Neutrophil (primary cell): ENCODE measurements at regions not wholly inside any gene's neighbourhood (a gene's known extent, or its start where the extent isn't known, plus 50 kb on each side); places are given as distances from the start of the nearest gene placed in this dataset.

Source experiments
- H3K27ac ChIP-seq: fragments of 200-600 bp; sonication (generic); 2 replicates; pipeline ENCODE4 v1.5.1; 2016; ENCODE audit warnings: mild to moderate bottlenecking, moderate library complexity
- H3K27me3 ChIP-seq: fragments of 200-600 bp; sonication (generic); 2 replicates; pipeline ENCODE4 v1.6.0; 2016; ENCODE audit warnings: mild to moderate bottlenecking
- H3K36me3 ChIP-seq: fragments of 200-600 bp; sonication (generic); 2 replicates; pipeline ENCODE4 v1.5.1; 2017
- H3K4me1 ChIP-seq, 2 experiments: fragments of 200-600 bp in 1 of 2; sonication (generic) in 1 of 2; 1 replicate in 1 of 2; 2 replicates in 1 of 2; pipeline versions ENCODE4 v1.5.1 to v1.6.1; 2013 to 2016; ENCODE audit warnings: low read depth in 1 of 2, low read length in 1 of 2, mild to moderate bottlenecking in 1 of 2, moderate library complexity in 1 of 2; ENCODE audit not compliant: control insufficient read depth in 1 of 2, insufficient read depth in 1 of 2
- H3K4me3 ChIP-seq, 2 experiments: fragments of 200-600 bp in 1 of 2; sonication (generic) in 1 of 2; 1 replicate in 1 of 2; 2 replicates in 1 of 2; pipeline ENCODE4 v1.5.1; 2013 to 2016; ENCODE audit warnings: low read depth in 1 of 2, low read length in 1 of 2, mild to moderate bottlenecking in 1 of 2, moderate library complexity in 1 of 2
- H3K9me3 ChIP-seq: fragments of 200-600 bp; sonication (generic); 2 replicates; pipeline ENCODE4 v1.5.1; 2016
- TF ChIP-seq, protein P1 (sequence below): fragments of 200-600 bp; sonication (generic); IDR thresholded peaks from 2 replicates; pipeline ENCODE4 v1.5.1; 2016; ENCODE audit warnings: antibody characterized with exemption

GRCh38 chr6:14834851-14835530 is 410.9 kb upstream of the JARID2 start:
- Histone ChIP-seq H3K36me3 (no peaks in the 10 kb centered on the region), H3K4me3 (no peak overlapping the region), H3K9me3 (no peaks in the 10 kb centered on the region), H3K27me3 (no peaks in the 10 kb centered on the region), H3K27ac (no peak overlapping the region), H3K4me1 (peaks cover 15 to 17% of the 10 kb centered on the region in 2 experiments)
- TF ChIP-seq, protein P1, sequence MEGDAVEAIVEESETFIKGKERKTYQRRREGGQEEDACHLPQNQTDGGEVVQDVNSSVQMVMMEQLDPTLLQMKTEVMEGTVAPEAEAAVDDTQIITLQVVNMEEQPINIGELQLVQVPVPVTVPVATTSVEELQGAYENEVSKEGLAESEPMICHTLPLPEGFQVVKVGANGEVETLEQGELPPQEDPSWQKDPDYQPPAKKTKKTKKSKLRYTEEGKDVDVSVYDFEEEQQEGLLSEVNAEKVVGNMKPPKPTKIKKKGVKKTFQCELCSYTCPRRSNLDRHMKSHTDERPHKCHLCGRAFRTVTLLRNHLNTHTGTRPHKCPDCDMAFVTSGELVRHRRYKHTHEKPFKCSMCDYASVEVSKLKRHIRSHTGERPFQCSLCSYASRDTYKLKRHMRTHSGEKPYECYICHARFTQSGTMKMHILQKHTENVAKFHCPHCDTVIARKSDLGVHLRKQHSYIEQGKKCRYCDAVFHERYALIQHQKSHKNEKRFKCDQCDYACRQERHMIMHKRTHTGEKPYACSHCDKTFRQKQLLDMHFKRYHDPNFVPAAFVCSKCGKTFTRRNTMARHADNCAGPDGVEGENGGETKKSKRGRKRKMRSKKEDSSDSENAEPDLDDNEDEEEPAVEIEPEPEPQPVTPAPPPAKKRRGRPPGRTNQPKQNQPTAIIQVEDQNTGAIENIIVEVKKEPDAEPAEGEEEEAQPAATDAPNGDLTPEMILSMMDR: no peak

DNA sequence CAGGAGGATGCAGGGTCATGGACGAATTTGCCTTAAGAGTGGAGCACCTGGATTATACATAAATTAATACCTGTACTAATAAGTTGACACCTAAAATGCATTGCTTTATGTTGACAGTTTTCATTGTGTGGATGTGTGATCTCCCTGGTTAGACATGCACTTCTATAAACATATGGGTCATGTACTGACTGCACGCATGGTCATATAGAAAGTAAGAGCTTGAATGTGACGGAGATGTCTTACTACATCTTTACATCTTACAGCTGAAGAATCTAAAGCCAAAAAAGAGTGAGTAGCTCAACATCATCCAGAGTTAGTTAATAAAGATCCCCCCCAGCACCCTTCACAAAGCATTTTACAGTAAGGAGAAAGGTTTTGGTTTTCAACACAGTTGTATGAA is 408.4 kb upstream of the JARID2 start:
- Histone ChIP-seq H3K36me3 (no peaks in the 10 kb centered on the region), H3K4me1 (peaks cover 22 to 25% of the 10 kb centered on the region in 2 experiments), H3K27ac (peak overlapping the region; percentile 27), H3K9me3 (no peaks in the 10 kb centered on the region), H3K4me3 (no peak overlapping the region), H3K27me3 (no peaks in the 10 kb centered on the region)
- TF ChIP-seq, protein P1: no peak

DNA sequence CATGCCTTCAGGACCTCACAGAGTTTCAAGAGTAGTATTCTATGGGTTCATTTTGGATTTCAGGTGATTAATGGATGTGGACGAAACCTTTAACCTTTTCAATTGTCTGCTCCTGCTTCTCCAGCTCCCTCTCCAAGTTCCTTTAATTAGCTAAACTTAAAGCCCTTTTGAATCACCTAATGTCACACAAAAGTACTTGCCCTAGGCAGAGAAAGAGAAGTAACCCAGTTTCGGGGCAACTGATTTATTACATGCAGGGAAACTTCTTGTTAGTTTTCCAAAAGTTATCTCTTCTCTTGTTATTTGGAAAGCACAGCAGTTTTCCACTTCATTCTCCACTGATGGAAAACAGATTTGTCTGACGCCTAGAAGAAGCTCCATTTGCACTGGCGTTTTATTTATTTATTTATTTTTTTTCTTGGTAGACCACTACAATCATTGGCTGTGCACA is 407.7 kb upstream of the JARID2 start:
- no peak overlapping the region for H3K4me3 ChIP-seq
- peaks cover 22 to 25% of the 10 kb centered on the region in 2 experiments for H3K4me1 ChIP-seq
- no peaks in the 10 kb centered on the region for H3K27me3 ChIP-seq
- no peak overlapping the region for H3K27ac ChIP-seq
- TF ChIP-seq, protein P1: no peak
- no peaks in the 10 kb centered on the region for H3K36me3 ChIP-seq
- no peaks in the 10 kb centered on the region for H3K9me3 ChIP-seq

GRCh38 chr6:14841901-14842421 is 403.9 kb upstream of the JARID2 start:
- Histone ChIP-seq H3K9me3 (no peaks in the 10 kb centered on the region), H3K27me3 (no peaks in the 10 kb centered on the region), H3K4me3 (no peak overlapping the region), H3K4me1 (peaks cover 17 to 21% of the 10 kb centered on the region in 2 experiments), H3K36me3 (no peaks in the 10 kb centered on the region), H3K27ac (peak overlapping the region; percentile 10)
- TF ChIP-seq, protein P1: no peak

- no peaks in the 10 kb centered on the region for H3K27me3 ChIP-seq
- no peak overlapping the region for H3K27ac ChIP-seq
- no peak overlapping the region for H3K4me3 ChIP-seq
- H3K4me1 ChIP-seq: peaks cover 11 to 13% of the 10 kb centered on the region in 2 experiments
- TF ChIP-seq, protein P1: no peak
- no peaks in the 10 kb centered on the region for H3K9me3 ChIP-seq
- H3K36me3 ChIP-seq: no peaks in the 10 kb centered on the region
Observed at GRCh38 chr6:14844411-14844810, 401.5 kb upstream of the JARID2 start.
